ENCODE measurements at regions not wholly inside any gene's neighbourhood (a gene's known extent, or its start where the extent isn't known, plus 50 kb on each side); places are given as distances from the start of the nearest gene placed in this dataset.

DNA sequence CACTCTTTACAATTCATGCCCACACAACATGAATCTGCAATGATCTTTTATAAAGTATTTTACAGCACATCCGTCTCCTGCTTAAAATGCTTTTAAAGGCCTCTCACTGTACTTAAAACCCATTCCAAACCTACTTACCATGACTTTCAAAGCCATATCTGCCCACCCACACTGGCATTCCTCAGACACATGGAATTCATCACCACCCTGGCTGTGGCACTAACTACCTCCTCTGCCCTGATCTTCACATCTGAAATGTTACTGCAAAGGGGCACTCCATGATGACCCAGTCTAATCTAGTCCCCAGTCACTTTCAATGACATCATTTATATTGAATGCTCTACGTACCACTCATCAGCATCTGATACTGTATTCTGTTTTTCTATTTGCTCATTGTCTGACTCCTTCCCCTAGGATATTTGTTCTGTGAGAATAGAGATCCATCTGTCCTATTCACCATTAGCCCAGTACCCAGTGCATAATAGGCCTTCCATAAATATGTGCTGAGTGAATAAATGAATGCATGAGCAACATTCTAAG lies 193.2 kb upstream of the KIF2A start:
- no peak for DNase-seq (ENCODE audit: low read depth)
- TF ChIP-seq, protein P1, sequence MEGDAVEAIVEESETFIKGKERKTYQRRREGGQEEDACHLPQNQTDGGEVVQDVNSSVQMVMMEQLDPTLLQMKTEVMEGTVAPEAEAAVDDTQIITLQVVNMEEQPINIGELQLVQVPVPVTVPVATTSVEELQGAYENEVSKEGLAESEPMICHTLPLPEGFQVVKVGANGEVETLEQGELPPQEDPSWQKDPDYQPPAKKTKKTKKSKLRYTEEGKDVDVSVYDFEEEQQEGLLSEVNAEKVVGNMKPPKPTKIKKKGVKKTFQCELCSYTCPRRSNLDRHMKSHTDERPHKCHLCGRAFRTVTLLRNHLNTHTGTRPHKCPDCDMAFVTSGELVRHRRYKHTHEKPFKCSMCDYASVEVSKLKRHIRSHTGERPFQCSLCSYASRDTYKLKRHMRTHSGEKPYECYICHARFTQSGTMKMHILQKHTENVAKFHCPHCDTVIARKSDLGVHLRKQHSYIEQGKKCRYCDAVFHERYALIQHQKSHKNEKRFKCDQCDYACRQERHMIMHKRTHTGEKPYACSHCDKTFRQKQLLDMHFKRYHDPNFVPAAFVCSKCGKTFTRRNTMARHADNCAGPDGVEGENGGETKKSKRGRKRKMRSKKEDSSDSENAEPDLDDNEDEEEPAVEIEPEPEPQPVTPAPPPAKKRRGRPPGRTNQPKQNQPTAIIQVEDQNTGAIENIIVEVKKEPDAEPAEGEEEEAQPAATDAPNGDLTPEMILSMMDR (IDR thresholded peaks at IDR 0.05; ENCODE audit: low read depth, low read length, missing control alignments) = no peak
- in situ Hi-C loops (cut with HindIII; ENCODE audit: low sequenced_read_pairs) = no loop called here

DNA sequence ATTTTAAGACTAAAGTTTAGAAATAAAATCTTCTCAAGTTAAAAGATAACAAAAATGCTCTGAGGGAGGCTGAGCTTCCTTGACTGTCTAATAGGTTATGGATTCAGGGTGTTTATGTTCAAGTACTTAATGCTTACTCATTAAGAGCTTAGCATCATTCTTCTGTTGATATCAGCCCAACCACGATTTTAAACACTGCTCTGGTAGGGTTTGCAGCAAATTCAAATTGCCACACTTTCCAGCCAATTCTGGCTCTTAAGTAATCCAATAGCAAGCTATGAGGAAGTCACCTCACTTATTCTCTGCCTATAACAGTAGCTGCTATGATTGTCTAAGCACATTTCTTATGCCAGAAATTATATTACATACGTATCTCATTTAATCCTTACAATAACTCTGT lies 191.0 kb upstream of the KIF2A start:
- TF ChIP-seq, protein P1 (IDR thresholded peaks at IDR 0.05; ENCODE audit: low read depth, low read length, missing control alignments) = no peak
- in situ Hi-C loops (cut with HindIII; ENCODE audit: low sequenced_read_pairs) = no loop called here
- H3K4me3 ChIP-seq (ENCODE audit: low read depth, low read length) = no peak overlapping the region
- DNase-seq (ENCODE audit: low read depth) = no peak

More for the DNA sequence above, 193.2 kb upstream of the KIF2A start:
- H3K4me3 ChIP-seq (ENCODE audit: low read depth, low read length) = no peak overlapping the region

DNA sequence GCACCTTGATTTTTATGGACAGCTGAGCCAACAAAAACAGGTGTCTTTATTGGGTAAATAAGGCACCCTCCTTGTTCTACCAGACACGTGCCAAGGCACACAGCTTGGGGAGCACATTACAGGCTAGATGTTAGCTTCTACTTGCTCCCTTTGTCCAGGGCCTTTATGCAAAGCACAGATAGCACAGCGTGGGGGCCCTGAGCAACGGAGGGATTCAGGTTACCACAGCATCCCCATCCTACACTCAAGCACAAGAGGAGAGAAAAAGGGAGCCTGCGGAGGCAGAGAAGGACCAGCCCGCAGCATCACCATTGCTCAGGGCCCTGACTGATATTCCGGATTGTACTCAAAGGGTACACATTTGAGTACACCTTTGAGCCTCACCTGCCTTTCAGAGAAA lies 181.7 kb upstream of the KIF2A start:
- H3K4me3 ChIP-seq (ENCODE audit: low read depth, low read length) = no peak overlapping the region
- no peak for DNase-seq (ENCODE audit: low read depth)
- in situ Hi-C loops (cut with HindIII; ENCODE audit: low sequenced_read_pairs) = no loop called here
- TF ChIP-seq, protein P1 (IDR thresholded peaks at IDR 0.05; ENCODE audit: low read depth, low read length, missing control alignments) = no peak

DNA sequence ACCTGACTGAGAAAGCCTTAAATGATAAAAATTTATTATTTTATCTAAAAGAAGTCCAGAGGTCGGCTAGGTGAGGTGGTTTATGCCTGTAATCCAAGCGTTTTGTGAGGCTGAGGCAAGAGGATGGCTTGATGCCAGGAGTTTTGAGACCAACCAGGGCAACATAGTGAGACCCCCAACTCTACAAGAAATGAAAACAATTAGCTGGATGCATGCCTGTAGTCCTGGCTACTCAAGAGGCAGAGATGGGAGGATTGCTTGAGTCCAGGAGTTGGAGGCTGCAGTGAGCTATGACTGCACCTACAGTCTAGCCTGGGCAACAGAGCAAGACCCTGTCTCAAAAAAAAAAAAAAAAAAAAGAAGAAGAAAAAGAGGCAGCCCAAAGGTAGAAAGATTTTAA lies 179.9 kb upstream of the KIF2A start:
- in situ Hi-C loops (cut with HindIII; ENCODE audit: low sequenced_read_pairs) = no loop called here
- no peak overlapping the region for H3K4me3 ChIP-seq (ENCODE audit: low read depth, low read length)
- TF ChIP-seq, protein P1 (IDR thresholded peaks at IDR 0.05; ENCODE audit: low read depth, low read length, missing control alignments) = no peak
- DNase-seq (ENCODE audit: low read depth) = no peak

DNA sequence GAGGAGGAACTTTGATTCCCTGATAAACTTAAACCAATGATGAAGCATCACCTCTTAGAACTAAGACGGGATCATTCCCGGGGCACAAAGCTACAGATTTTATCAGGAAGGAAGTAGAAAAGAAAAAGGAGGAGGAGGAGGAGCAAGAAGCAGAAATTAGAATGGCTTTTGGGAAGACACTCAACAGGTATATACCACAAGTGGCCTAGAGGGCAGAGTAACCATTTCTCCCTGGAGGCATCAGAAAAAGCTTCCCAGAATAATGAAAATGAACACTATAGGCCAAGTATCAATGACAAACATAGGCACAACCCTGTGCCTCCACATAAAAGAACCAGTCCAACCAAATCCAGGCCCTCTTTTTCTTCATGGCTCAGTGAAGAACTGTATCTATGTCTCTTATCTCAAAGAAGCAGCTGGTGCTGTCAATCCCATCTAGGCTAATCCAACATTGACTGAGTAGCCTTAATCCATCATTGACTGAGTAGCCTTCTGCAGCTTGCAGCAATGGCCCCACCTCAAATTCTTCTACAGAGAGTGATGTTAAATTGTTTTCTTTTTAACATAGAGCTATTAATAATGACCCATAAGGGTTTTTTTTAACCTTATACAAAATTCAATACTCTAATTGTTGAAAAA lies 178.8 kb upstream of the KIF2A start:
- TF ChIP-seq, protein P1 (IDR thresholded peaks at IDR 0.05; ENCODE audit: low read depth, low read length, missing control alignments) = no peak
- DNase-seq (ENCODE audit: low read depth) = no peak
- H3K4me3 ChIP-seq (ENCODE audit: low read depth, low read length) = no peak overlapping the region
- in situ Hi-C loops (cut with HindIII; ENCODE audit: low sequenced_read_pairs) = no loop called here

DNA sequence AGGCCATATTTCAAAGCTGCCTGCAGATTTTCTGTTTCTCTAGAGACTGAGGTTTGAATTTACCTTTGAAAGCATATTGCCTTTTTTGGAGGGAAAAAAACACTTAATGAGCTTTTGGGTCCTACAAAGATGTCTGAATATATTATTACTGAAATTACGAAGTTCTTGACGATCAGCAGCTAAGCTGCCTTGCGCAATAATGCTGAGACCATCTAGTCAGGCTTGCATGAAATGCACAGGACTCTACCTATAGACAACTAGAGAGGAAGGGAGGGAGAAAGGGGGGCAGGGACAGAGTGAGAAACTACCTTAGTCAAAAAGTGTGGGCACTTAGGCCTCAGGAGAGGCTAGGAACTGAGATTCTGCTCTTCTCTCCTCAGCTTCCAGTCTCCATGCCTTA lies 175.9 kb upstream of the KIF2A start:
- no peak overlapping the region for H3K4me3 ChIP-seq (ENCODE audit: low read depth, low read length)
- no peak for DNase-seq (ENCODE audit: low read depth)
- TF ChIP-seq, protein P1 (IDR thresholded peaks at IDR 0.05; ENCODE audit: low read depth, low read length, missing control alignments) = no peak
- in situ Hi-C loops (cut with HindIII; ENCODE audit: low sequenced_read_pairs) = no loop called here
